Sciatic nerve (tissue), 2 donors: ENCODE measurements at regions not wholly inside any gene's neighbourhood (a gene's known extent, or its start where the extent isn't known, plus 50 kb on each side); places are given as distances from the start of the nearest gene placed in this dataset.
"Not testable (repeated sequence)": the region's sequence is repeated elsewhere in the genome, so short reads cannot be mapped to it uniquely, and the experiment has no call there.

ENCODE experiments used
- ATAC-seq: fragments of 200-7000 bp; cut with Tn5 transposase; one replicate; pipeline ENCODE4 v1.9.1; 2020; ENCODE audit warnings: mild to moderate bottlenecking, moderate library complexity
- DNase-seq: peaks from one replicate; pipeline ENCODE4 v3.0.0-alpha.2; 2020; ENCODE audit warnings: low spot score
- intact Hi-C: fragments of 100-400 bp; cut with DNase I; formaldehyde crosslinking; loops from one replicate; pipeline ENCODE4 v1.14.2; 2022
- donor health status: DM: no; HTN: no; CAD: no.
- donor health status: DM: no; HTN: no; CAD: no.

DNA sequence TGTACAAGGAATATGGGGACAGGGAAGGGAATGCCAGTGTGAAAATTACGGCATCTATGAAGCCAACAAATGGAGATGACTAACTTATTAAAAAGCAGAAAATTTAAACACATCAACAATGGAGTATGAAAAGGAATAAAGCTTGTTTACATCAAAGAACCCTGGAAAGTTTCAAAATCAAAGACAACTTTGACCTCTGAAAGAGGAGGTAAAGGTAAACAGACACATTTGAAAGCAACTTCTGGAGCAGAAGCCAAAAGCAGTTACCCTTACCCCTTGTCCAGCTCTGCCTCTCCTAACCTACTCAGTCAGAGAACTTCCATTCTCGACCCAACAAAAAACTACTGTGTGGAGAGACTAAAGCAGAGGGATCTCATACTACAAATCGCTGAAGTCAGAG, 184.3 kb downstream of the DUSP6 start:
- ATAC-seq (peak; percentile 12), DNase-seq (no peak)
- intact Hi-C loops: no loop called here

DNA sequence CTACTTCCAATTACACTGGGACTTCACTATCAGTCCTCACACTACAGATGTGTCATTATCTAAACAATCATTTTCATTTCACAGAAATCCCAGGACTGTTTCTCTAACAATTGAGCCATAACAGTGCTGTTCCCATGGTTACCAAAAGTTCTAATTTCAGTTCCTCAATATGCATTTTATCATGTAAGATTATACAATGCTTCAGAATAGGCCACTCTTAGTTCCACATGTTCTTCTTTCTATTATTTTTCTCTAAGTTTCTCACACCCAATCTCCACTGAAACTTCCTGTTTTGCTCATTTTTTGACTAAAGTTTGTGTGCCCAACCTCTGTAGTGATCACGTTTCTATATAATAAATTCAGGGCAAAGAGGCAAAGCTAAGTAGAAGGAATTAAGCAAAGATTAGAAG, 185.8 kb downstream of the DUSP6 start:
- intact Hi-C loops: no loop called here
- DNase-seq (no peak), ATAC-seq (peak; percentile 12)

- intact Hi-C loops: no loop called here
- no peak for DNase-seq
- ATAC-seq: no peak
Observed at GRCh38 chr12:89166121-89166520, 186.2 kb downstream of the DUSP6 start.

GRCh38 chr12:89165703-89166102, 186.6 kb downstream of the DUSP6 start:
- intact Hi-C loops: no loop called here
- DNase-seq (no peak), ATAC-seq (no peak)

DNA sequence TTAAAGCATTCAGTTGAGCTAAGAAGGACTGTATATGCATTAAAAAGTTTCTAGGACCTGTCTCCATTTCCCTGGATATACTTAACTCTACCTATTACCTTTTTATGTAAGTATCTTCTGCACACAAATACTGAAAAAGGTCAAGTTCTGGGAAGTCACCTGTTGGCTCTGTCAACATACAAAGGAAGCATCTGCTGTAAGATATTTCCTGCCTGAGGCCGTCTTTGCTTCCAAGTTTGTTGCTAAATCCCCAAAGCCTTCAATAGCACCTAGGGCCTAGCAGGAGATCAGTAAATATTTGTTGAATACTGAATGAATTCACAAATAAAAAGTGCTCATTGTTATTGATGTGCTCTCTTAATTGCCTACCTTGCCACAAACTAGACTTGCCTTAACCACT, 188.4 kb downstream of the DUSP6 start:
- DNase-seq (no peak), ATAC-seq (no peak)
- intact Hi-C loops: no loop called here

GRCh38 chr12:89162589-89163261, 189.6 kb downstream of the DUSP6 start:
- ATAC-seq (peak; percentile 97), DNase-seq (peak; percentile 67)
- intact Hi-C loops: no loop called here

GRCh38 chr12:89161557-89161956, 190.7 kb downstream of the DUSP6 start:
- DNase-seq: no peak
- no peak for ATAC-seq
- intact Hi-C loops: no loop called here

DNA sequence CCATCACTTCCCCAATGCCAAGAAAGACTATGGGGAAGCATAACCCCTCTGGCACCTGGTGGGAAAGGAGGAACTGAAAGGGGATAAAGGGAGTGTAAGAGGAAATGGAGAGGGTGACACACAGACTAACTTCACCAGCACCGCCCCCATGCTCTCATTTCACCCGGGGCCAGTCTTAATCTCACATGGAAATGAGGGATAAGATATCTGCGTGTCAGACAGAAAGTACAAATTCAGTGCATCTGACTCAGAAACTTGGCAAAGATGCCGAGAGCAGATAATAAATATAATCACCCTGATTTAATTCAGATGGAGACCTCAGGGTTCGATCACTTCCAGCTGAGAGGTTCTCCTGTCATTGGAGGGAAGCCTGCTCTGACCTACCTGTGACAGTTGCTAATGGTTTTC, 191.6 kb downstream of the DUSP6 start:
- ATAC-seq: peak; percentile 46
- intact Hi-C loops: no loop called here
- peak; percentile 56 for DNase-seq

DNA sequence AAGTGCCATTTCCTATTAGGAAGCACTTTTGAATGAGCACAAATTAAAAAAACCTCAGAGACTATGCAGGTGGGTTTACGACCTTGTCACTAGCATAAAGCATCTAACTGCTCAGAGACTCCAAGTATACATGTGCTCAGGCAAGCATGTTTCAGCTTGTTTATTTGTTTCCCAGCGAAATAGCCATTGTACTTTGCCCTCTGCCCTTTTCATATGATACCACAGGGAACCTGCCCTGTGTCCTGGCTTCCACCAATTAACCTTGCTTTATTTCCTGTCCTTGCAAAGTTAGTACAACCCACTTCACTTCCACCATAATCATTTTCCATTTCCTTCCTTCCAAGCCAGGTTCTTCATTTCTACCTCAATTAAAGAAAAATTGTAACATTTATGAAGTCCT, 194.9 kb downstream of the DUSP6 start:
- DNase-seq (no peak), ATAC-seq (no peak)
- intact Hi-C loops: no loop called here

- DNase-seq (no peak), ATAC-seq (no peak)
- intact Hi-C loops: no loop called here
Observed at GRCh38 chr12:89156862-89157262, 195.4 kb downstream of the DUSP6 start.

DNA sequence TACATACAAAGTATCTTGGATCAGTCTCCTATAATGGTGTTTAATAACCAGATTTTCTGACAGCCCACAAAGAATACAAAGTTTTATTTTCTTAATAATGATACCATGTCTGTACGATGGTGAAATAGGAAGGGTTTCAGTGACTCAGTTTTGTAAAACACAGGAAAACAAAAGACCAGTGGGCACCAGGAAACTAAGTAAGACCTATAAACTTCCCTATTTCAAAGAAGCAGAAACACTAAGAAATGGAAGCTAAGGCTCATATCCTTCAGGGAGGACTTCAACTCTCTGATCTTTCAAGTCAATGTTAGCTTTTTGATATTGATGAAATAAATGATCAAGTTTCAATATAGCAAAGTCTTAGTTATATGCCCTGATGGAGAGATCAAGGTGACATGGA, 196.0 kb downstream of the DUSP6 start:
- no peak for ATAC-seq
- DNase-seq: no peak
- intact Hi-C loops: no loop called here

DNA sequence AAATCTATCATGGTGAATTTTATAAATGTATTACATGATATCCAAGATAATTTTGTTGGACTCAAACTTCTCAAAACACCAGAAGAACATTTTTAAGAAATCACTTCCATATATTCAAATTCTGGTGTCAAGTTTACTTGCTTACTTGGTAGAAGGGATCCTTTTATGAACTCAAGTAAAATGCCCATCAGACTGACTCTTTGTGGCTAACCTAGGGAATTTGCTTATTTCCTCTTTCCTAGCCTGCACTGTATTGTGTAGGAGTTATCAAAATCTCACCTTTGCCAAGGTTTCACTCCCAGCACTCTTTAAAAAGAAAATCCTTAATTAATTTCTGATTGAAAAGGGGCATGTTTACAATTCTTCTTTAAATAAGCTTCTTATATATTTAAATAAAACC, 196.5 kb downstream of the DUSP6 start:
- no peak for ATAC-seq
- intact Hi-C loops: no loop called here
- no peak for DNase-seq

GRCh38 chr12:89154743-89155499, 197.4 kb downstream of the DUSP6 start:
- ATAC-seq (no peak), DNase-seq (no peak)
- intact Hi-C loops: no loop called here

DNA sequence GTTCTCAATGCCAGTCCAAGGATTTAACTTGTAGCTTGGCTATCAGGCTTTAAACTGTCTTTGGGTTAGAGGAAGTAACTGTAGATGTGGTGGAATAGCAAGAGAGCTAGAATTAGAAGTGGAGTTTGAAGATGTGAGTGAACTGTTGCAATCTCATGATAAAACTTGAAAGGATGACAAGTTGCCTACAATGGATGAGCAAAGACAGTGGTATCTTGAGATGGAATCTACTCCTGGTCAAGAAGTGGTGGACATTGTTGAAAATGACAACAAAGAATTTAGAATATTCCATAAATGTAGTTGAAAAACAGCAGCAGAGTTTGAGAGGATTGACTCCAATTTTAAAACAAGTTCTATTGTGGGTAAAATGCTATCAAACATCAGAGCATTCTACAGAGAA, 199.0 kb downstream of the DUSP6 start:
- DNase-seq (no peak), ATAC-seq (no peak)
- intact Hi-C loops: no loop called here

GRCh38 chr12:89151536-89151935, 200.8 kb downstream of the DUSP6 start:
- no peak for ATAC-seq
- intact Hi-C loops: no loop called here
- no peak for DNase-seq

- ATAC-seq, DNase-seq, intact Hi-C loops: not testable (repeated sequence)
Observed at GRCh38 chr12:89150789-89151188, 201.5 kb downstream of the DUSP6 start.

DNA sequence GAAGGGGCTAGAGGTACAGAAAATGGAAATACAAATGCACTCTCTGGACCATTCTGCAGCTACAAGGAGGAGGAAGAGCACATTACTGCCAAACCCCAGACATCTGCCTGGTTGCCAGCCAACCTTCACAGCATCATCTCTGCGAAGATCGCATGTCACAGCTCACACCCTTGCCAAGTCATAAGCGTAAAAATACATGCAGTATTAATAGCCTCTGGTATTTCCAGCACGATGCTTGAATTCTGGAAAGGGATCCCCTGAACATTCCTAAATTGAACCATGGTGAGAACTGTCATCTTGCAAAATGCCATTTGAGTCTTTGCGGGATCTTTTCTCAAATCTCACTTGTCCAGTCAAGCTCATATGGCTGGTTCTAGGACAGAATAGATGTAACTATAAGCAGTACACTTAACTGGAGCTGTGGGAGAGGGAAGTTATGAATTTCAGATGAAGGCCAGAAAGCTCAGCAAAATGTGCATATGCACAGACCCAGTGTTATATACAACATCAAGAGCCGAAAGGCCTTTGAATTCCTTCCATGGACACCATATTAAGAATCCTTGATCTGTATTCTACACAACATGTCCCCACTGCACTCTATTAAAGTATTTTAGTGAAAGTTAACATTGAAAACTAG, 211.6 kb downstream of the DUSP6 start:
- DNase-seq (no peak), ATAC-seq (no peak)
- intact Hi-C loops: no loop called here

DNA sequence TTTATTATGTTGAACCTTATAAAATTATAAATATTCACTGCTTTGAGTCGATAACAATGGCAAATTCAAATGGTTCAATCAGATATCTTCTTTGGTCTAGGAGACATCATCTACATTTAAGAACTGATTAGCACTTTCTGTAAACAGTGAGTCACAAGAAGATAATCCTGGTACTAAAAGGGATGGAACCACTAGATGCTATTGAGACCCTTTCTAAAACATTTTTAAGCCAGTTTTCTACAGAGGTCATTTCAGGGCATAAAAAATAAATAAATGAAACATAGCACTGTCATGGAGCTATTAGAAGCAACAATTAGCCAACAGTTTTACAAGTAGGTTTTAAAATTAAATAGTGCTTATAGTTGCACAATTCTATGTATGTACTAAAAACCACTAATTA, 212.2 kb downstream of the DUSP6 start:
- intact Hi-C loops: no loop called here
- DNase-seq (no peak), ATAC-seq (no peak)

GRCh38 chr12:89139390-89139789, 212.9 kb downstream of the DUSP6 start:
- ATAC-seq (no peak), DNase-seq (no peak)
- intact Hi-C loops: no loop called here

GRCh38 chr12:89138048-89138852, 214.1 kb downstream of the DUSP6 start:
- DNase-seq (no peak), ATAC-seq (no peak)
- intact Hi-C loops: no loop called here
